HCT116 (cell line): ENCODE measurements at regions not wholly inside any gene's neighbourhood (a gene's known extent, or its start where the extent isn't known, plus 50 kb on each side); places are given as distances from the start of the nearest gene placed in this dataset.

Source experiments
- ATAC-seq: fragments of 200-7000 bp; cut with Tn5 transposase; 2 replicates; pipeline ENCODE4 v1.9.1; 2020; ENCODE audit warnings: mild to moderate bottlenecking, moderate library complexity
- BruUV-seq: library from RNA; stranded (reverse); fragments of 400-500 nt; replicated peaks from 2 replicates; lab custom pipeline; 2021; lab: Mats Ljungman, UMichigan
- CTCF ChIA-PET: fragments of 300-600 bp; sonication (Branson Sonifier 250); formaldehyde crosslinking; loops from one replicate; lab custom pipeline; 2021; ENCODE audit warnings: antibody characterized with exemption; lab: Charles Lee
- POLR2A ChIA-PET: fragments of 300-600, 350-600 bp; sonication (Branson Sonifier 250); formaldehyde crosslinking; loops from one replicate; lab custom pipeline; 2021; ENCODE audit warnings: antibody characterized with exemption; lab: Charles Lee
- RAD21 ChIA-PET, 2 experiments: fragments of 300-600 bp; sonication (Branson Sonifier 250); formaldehyde crosslinking; loops; one replicate each; lab custom pipeline; 2023; ENCODE audit warnings: low total read pairs in 2 of 2; ENCODE audit not compliant: uncharacterized antibody in 2 of 2, unreplicated experiment in 2 of 2, low non-redundant PET in 1 of 2; lab: Charles Lee
- DNase-seq: peaks from one replicate; pipeline ENCODE4 v3.0.0-alpha.2; 2010; ENCODE audit warnings: low read depth, low spot score
- H2AFZ ChIP-seq: fragments of 200-600 bp; shearing (Covaris generic), sonication (generic); 2 replicates; pipeline ENCODE4 v1.6.1; 2017; ENCODE audit warnings: low read depth, mixed run types, mixed read lengths, antibody characterized with exemption, low read length; ENCODE audit not compliant: poor library complexity, severe bottlenecking
- H3K27ac ChIP-seq: 2 replicates; pipeline ENCODE4 v1.5.1; 2012; ENCODE audit warnings: low read depth, low read length
- H3K27me3 ChIP-seq: fragments of 200-600 bp; sonication (generic); 2 replicates; pipeline ENCODE4 v1.6.1; 2016; ENCODE audit warnings: mixed run types, low read length, mixed read lengths; ENCODE audit not compliant: insufficient read depth
- H3K36me3 ChIP-seq, 2 experiments: fragments of 200-500 bp in 1 of 2; fragments of 200-600 bp in 1 of 2; sonication (Bioruptor generic) in 1 of 2; sonication (generic) in 1 of 2; 2 replicates each; pipeline versions ENCODE4 v1.5.1 to v1.6.1; 2014 to 2016; ENCODE audit warnings: low read length in 2 of 2, inconsistent platforms in 1 of 2, mixed read lengths in 1 of 2, mixed run types in 1 of 2; ENCODE audit not compliant: insufficient read depth in 2 of 2, control insufficient read depth in 1 of 2
- H3K4me1 ChIP-seq, 2 experiments: fragments of 200-600 bp in 1 of 2; sonication (generic) in 1 of 2; 2 replicates each; pipeline versions ENCODE4 v1.5.1 to v1.6.1; 2012 to 2017; ENCODE audit warnings: low read length in 2 of 2, inconsistent platforms in 1 of 2, mild to moderate bottlenecking in 1 of 2, mixed read lengths in 1 of 2, mixed run types in 1 of 2, moderate library complexity in 1 of 2; ENCODE audit not compliant: insufficient read depth in 2 of 2, control insufficient read depth in 1 of 2
- H3K4me2 ChIP-seq: fragments of 200-600 bp; sonication (generic); 2 replicates; pipeline ENCODE4 v1.6.1; 2017; ENCODE audit warnings: mixed run types, low read length, mixed read lengths
- H3K4me3 ChIP-seq, 2 experiments: fragments of 200-600 bp in 1 of 2; sonication (generic) in 1 of 2; replicated peaks in 1 of 2; 2 replicates each; pipeline ENCODE4 v1.5.1; 2011 to 2016; ENCODE audit warnings: low read length in 2 of 2, control low read depth in 1 of 2, low read depth in 1 of 2, mild to moderate bottlenecking in 1 of 2, mixed read lengths in 1 of 2, mixed run types in 1 of 2
- H3K79me2 ChIP-seq: fragments of 200-600 bp; sonication (generic); 2 replicates; pipeline ENCODE4 v1.6.1; 2017; ENCODE audit warnings: mild to moderate bottlenecking, mixed run types, low read length, moderate library complexity, mixed read lengths; ENCODE audit not compliant: insufficient read depth
- H3K9ac ChIP-seq: fragments of 200-600 bp; sonication (generic); 2 replicates; pipeline ENCODE4 v1.6.1; 2016; ENCODE audit warnings: low read length, mixed read lengths
- H3K9me2 ChIP-seq: fragments of 200-600 bp; sonication (generic), shearing (Covaris generic); 2 replicates; pipeline ENCODE4 v1.6.1; 2017; ENCODE audit warnings: mixed run types, mild to moderate bottlenecking, moderate library complexity; ENCODE audit not compliant: insufficient read depth
- H3K9me3 ChIP-seq, 2 experiments: fragments of 200-500 bp in 1 of 2; fragments of 200-600 bp in 1 of 2; sonication (Bioruptor generic) in 1 of 2; sonication (generic) in 1 of 2; 2 replicates each; pipeline ENCODE4 v1.6.1; 2014 to 2017; ENCODE audit warnings: low read length in 2 of 2, mixed read lengths in 2 of 2, inconsistent platforms in 1 of 2, low read depth in 1 of 2, mild to moderate bottlenecking in 1 of 2, mixed run types in 1 of 2, moderate library complexity in 1 of 2; ENCODE audit not compliant: control insufficient read depth in 1 of 2, insufficient read depth in 1 of 2
- H4K20me1 ChIP-seq: fragments of 200-600 bp; sonication (generic), shearing (Covaris generic); 2 replicates; pipeline ENCODE4 v1.6.1; 2017; ENCODE audit warnings: mixed run types, mild to moderate bottlenecking, moderate library complexity; ENCODE audit not compliant: insufficient read depth
- CBX3 ChIP-seq: IDR thresholded peaks from 2 replicates; pipeline ENCODE4 v1.6.1; 2012; ENCODE audit warnings: low read depth
- CEBPB ChIP-seq: IDR thresholded peaks from 2 replicates; pipeline ENCODE4 v1.6.1; 2012; ENCODE audit warnings: low read depth
- ELF1 ChIP-seq: IDR thresholded peaks from 2 replicates; pipeline ENCODE4 v1.6.1; 2012; ENCODE audit warnings: low read depth, borderline replicate concordance
- EZH2 ChIP-seq: fragments of 200-600 bp; sonication (generic); IDR thresholded peaks from 2 replicates; pipeline ENCODE4 v1.6.1; 2017; ENCODE audit warnings: antibody characterized with exemption, mixed run types
- JUND ChIP-seq: IDR thresholded peaks from 2 replicates; pipeline ENCODE4 v1.6.1; 2012
- POLR2A ChIP-seq: IDR thresholded peaks from 2 replicates; pipeline ENCODE4 v1.7.0; 2011; ENCODE audit warnings: borderline replicate concordance; ENCODE audit not compliant: insufficient read depth, insufficient read length; ENCODE audit errors: extremely low read depth
- RAD21 ChIP-seq: IDR thresholded peaks from 2 replicates; pipeline ENCODE4 v1.6.1; 2012; ENCODE audit warnings: low read depth, mild to moderate bottlenecking
- SIN3A ChIP-seq: IDR thresholded peaks from 2 replicates; pipeline ENCODE4 v1.6.1; 2012; ENCODE audit warnings: low read depth
- SP1 ChIP-seq: IDR thresholded peaks from 2 replicates; pipeline ENCODE4 v1.6.1; 2012; ENCODE audit warnings: low read depth
- SRF ChIP-seq: IDR thresholded peaks from 2 replicates; pipeline ENCODE4 v1.6.1; 2012; ENCODE audit warnings: low read depth
- TCF7L2 ChIP-seq: IDR thresholded peaks from 2 replicates; pipeline ENCODE4 v1.7.0; 2011; ENCODE audit warnings: borderline replicate concordance, inconsistent platforms; ENCODE audit not compliant: insufficient read depth, insufficient read length; ENCODE audit errors: extremely low read depth
- YY1 ChIP-seq: IDR thresholded peaks from 2 replicates; pipeline ENCODE4 v1.6.1; 2011; ENCODE audit warnings: low read length, low read depth, moderate library complexity, mild to moderate bottlenecking; ENCODE audit not compliant: insufficient replicate concordance; ENCODE audit errors: extremely low read depth
- intact Hi-C: fragments of 100-400 bp; cut with micrococcal nuclease; formaldehyde crosslinking; loops from 2 replicates; pipeline ENCODE4 v1.10.0; 2022
- TF ChIP-seq, protein P1 (sequence below), 3 experiments: fragments of 200-600 bp in 1 of 3; sonication (generic) in 1 of 3; IDR thresholded peaks in 2 of 3; conservative IDR thresholded peaks in 1 of 3; 2 replicates each; pipeline ENCODE4 v1.5.1; 2012 to 2017; ENCODE audit warnings: low read depth in 2 of 3, low read length in 2 of 3, antibody characterized with exemption in 1 of 3, borderline replicate concordance in 1 of 3, control low read depth in 1 of 3, mild to moderate bottlenecking in 1 of 3, mixed read lengths in 1 of 3, mixed run types in 1 of 3, moderate library complexity in 1 of 3; ENCODE audit not compliant: insufficient read depth in 1 of 3
- TF ChIP-seq, protein P2 (sequence below): IDR thresholded peaks from 2 replicates; pipeline ENCODE4 v1.6.1; 2011; ENCODE audit warnings: mild to moderate bottlenecking, low read length, moderate library complexity; ENCODE audit not compliant: insufficient replicate concordance; ENCODE audit errors: extremely low read depth
- TF ChIP-seq, protein P3 (sequence below): IDR thresholded peaks from 2 replicates; pipeline ENCODE4 v1.6.1; 2012; ENCODE audit warnings: low read depth
- TF ChIP-seq, protein P4 (sequence below): IDR thresholded peaks from 2 replicates; pipeline ENCODE4 v1.6.1; 2012
- TF ChIP-seq, protein P5 (sequence below): IDR thresholded peaks from 2 replicates; pipeline ENCODE4 v1.6.1; 2012

DNA sequence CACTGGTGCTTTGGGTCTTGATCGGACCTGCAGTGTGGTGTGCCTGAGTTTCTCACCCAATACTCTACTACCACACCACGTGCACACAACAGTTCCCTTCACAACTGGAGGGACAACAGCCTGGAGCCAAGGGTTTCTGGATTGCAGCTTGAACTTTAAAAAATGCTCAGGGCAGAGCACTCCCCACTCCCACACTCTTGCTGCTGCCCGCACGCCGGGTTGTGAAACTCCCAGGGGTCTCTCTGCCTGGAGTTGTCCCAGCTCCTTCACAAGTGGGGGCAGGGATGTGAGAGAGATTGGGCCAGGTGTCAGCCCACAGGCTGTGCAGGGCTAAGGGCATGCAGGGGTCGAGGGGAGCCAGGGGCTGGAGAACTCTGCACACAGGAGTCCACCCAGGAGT, 89.4 kb downstream of the GALR1 start:
- H3K9ac ChIP-seq: no peak overlapping the region
- H3K36me3 ChIP-seq: no peaks in the 10 kb centered on the region
- CTCF ChIA-PET: no interaction called here
- TF ChIP-seq SP1 (no peak), JUND (no peak), SIN3A (no peak), RAD21 (no peak), EZH2 (no peak), CEBPB (no peak), SRF (no peak), ELF1 (no peak), POLR2A (no peak), CBX3 (no peak), YY1 (no peak), TCF7L2 (no peak)
- TF ChIP-seq, protein P1, sequence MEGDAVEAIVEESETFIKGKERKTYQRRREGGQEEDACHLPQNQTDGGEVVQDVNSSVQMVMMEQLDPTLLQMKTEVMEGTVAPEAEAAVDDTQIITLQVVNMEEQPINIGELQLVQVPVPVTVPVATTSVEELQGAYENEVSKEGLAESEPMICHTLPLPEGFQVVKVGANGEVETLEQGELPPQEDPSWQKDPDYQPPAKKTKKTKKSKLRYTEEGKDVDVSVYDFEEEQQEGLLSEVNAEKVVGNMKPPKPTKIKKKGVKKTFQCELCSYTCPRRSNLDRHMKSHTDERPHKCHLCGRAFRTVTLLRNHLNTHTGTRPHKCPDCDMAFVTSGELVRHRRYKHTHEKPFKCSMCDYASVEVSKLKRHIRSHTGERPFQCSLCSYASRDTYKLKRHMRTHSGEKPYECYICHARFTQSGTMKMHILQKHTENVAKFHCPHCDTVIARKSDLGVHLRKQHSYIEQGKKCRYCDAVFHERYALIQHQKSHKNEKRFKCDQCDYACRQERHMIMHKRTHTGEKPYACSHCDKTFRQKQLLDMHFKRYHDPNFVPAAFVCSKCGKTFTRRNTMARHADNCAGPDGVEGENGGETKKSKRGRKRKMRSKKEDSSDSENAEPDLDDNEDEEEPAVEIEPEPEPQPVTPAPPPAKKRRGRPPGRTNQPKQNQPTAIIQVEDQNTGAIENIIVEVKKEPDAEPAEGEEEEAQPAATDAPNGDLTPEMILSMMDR (IDR thresholded peaks at IDR 0.05 in 2 of 3, conservative IDR thresholded peaks at IDR 0.05 in 1 of 3; ENCODE audit: borderline replicate concordance in 1 of 3, insufficient read depth in 1 of 3, low read depth in 2 of 3, low read length in 2 of 3): no peak
- TF ChIP-seq, protein P2, sequence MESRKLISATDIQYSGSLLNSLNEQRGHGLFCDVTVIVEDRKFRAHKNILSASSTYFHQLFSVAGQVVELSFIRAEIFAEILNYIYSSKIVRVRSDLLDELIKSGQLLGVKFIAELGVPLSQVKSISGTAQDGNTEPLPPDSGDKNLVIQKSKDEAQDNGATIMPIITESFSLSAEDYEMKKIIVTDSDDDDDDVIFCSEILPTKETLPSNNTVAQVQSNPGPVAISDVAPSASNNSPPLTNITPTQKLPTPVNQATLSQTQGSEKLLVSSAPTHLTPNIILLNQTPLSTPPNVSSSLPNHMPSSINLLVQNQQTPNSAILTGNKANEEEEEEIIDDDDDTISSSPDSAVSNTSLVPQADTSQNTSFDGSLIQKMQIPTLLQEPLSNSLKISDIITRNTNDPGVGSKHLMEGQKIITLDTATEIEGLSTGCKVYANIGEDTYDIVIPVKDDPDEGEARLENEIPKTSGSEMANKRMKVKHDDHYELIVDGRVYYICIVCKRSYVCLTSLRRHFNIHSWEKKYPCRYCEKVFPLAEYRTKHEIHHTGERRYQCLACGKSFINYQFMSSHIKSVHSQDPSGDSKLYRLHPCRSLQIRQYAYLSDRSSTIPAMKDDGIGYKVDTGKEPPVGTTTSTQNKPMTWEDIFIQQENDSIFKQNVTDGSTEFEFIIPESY: no peak
- TF ChIP-seq, protein P3, sequence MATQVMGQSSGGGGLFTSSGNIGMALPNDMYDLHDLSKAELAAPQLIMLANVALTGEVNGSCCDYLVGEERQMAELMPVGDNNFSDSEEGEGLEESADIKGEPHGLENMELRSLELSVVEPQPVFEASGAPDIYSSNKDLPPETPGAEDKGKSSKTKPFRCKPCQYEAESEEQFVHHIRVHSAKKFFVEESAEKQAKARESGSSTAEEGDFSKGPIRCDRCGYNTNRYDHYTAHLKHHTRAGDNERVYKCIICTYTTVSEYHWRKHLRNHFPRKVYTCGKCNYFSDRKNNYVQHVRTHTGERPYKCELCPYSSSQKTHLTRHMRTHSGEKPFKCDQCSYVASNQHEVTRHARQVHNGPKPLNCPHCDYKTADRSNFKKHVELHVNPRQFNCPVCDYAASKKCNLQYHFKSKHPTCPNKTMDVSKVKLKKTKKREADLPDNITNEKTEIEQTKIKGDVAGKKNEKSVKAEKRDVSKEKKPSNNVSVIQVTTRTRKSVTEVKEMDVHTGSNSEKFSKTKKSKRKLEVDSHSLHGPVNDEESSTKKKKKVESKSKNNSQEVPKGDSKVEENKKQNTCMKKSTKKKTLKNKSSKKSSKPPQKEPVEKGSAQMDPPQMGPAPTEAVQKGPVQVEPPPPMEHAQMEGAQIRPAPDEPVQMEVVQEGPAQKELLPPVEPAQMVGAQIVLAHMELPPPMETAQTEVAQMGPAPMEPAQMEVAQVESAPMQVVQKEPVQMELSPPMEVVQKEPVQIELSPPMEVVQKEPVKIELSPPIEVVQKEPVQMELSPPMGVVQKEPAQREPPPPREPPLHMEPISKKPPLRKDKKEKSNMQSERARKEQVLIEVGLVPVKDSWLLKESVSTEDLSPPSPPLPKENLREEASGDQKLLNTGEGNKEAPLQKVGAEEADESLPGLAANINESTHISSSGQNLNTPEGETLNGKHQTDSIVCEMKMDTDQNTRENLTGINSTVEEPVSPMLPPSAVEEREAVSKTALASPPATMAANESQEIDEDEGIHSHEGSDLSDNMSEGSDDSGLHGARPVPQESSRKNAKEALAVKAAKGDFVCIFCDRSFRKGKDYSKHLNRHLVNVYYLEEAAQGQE: no peak
- TF ChIP-seq, protein P4, sequence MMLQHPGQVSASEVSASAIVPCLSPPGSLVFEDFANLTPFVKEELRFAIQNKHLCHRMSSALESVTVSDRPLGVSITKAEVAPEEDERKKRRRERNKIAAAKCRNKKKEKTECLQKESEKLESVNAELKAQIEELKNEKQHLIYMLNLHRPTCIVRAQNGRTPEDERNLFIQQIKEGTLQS: no peak
- TF ChIP-seq, protein P5, sequence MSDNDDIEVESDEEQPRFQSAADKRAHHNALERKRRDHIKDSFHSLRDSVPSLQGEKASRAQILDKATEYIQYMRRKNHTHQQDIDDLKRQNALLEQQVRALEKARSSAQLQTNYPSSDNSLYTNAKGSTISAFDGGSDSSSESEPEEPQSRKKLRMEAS: no peak
- H3K4me2 ChIP-seq: no peak overlapping the region
- H3K9me2 ChIP-seq: no peaks in the 10 kb centered on the region
- no peaks in the 10 kb centered on the region for H3K4me1 ChIP-seq
- POLR2A ChIA-PET: no interaction called here
- ATAC-seq (no peak), DNase-seq (no peak)
- no peaks in the 10 kb centered on the region for H4K20me1 ChIP-seq
- RAD21 ChIA-PET: no interaction called here
- H3K27ac ChIP-seq: no peak overlapping the region
- intact Hi-C loops: no loop called here
- H3K27me3 ChIP-seq: peaks cover 5% of the 10 kb centered on the region; the same call in 1 of the 2 replicates
- no peak overlapping the region for H3K4me3 ChIP-seq
- H2AFZ ChIP-seq: no peak overlapping the region
- no peaks in the 10 kb centered on the region for H3K9me3 ChIP-seq
- H3K79me2 ChIP-seq: no peaks in the 10 kb centered on the region
- no TSS peak for BruUV-seq
